GM18526 (cell line): ENCODE measurements at regions not wholly inside any gene's neighbourhood (a gene's known extent, or its start where the extent isn't known, plus 50 kb on each side); places are given as distances from the start of the nearest gene placed in this dataset.

ENCODE experiments used
- POLR2A ChIP-seq: IDR thresholded peaks from 3 replicates; pipeline ENCODE4 v1.6.1; 2011; ENCODE audit not compliant: insufficient read length; ENCODE audit errors: extremely low read depth

GRCh38 chr2:20560011-20560410 is 90.9 kb downstream of the HS1BP3 start:
- TF ChIP-seq POLR2A, result no peak

DNA sequence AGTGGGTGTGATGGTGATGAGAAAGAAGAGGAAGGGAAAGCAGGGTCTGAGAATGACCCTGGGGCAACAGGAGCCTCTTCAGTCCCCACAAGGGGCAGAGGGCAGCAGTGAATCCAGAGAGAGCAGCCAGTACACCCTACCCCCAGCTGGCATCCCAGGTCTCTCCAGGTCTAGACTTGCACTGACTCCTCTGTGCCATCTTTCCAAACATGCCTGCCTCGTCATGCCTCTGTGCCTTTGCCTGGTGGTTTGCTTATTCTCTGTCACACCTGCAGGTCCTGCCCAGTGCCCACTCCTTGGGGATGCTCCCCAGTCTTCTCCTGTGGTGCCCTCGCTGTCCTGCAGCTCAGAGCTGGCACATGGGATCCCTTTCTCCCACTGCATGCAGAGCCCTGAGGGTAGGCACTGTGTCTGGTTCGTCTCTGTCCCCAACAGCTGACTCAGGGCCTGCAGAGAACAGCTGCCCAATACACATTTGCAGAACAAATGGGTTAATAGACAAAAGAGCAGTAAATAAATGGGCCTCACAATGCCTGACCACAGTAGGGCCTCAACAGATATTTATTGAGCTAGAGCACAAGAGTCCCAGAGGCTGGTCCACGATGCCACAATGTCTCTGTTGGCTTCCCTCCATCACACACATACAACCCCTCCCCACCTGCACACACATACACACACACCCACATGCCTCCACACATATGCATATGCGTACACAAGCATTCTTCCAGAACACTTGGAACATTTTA is 89.8 kb downstream of the HS1BP3 start:
- TF ChIP-seq POLR2A, result no peak

DNA sequence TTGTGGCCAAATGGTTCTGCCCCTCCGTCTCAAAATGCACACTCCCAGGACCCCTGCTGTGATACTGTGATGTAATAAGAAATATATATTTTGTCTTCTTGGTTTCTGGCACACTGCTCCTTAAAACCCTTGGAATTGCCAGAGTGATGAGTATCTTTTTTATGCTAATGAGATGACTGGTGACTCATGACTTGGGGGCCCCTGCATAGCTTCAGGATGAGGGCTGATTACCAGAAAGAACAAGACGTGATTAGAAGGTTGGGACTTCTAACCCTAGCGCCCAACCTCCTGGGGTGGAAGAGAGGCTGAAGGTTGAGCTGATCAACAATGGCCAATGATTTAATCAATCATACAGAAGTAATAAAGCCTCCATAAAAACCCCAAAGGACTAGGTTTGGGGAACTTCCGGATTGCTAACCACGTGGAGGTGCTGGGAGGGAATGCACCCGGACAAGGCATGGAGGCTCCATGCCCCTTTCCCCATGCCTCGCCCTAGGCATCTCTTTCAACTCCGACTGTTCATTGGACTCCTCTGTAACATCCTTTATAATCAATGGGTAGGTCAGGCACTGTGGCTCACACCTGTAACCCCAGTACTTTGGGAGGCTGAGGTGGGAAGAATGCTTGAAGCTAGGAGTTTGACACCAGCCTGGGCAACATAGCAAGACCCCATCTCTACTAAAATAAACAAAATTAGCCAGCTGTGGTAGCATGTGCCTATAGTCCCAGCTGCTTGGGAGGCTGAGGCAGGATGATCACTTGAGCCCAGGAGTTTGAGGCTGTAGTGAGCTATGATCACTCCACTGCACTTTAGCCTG is 89.1 kb downstream of the HS1BP3 start:
- no peak for TF ChIP-seq POLR2A

DNA sequence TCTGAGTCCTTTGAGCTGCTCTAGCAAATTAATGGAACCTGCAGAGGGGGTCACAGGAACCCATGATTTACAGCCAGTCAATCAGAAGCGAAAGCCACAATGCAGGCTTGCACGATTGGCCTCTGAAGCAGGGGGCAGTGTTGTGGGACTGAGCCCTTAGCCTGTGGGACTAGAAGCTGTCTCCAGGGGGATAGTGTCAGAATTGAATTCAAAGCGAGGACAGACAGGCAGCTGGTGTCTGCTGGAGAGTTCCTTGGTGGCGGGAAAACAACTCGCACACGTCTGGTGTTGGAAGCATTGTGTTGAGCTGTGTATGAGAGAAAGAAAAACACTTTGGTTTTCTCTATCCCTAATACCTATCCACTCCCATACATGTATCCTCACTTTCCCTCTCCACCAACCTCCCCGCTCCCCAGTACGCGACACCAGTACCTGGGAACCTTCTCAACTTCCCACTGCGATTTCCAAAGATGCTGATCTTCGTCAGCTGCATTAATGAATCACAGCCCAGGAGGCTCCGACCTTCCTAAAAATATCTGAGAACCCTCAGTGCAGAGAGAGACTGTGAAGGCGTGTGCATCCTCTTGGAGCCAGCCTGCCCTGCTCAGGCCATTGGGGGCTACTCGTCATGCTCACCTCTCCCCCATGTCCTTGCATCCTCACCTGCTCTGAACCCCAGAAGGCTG is 88.2 kb downstream of the HS1BP3 start:
- TF ChIP-seq POLR2A, result no peak

DNA sequence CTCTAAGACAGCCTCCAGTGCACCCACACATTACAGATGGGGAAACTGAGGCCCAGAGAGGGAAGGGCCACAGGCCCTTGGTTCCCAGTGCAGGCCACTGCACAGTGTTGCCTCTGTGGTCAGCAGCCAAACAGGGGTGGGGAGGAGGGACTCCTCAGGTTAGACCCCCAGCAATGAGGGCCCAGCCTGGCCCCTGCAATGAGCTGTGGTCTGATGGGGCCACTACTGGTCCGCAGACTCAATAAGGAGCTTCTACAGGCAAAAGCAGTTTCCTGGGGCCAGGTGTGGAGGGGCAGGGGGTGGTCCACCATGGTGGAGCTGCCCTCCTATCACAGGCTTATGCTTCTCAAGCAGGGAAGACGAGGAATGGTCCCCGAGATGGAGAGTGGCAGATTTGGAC is 87.6 kb downstream of the HS1BP3 start:
- no peak for TF ChIP-seq POLR2A

DNA sequence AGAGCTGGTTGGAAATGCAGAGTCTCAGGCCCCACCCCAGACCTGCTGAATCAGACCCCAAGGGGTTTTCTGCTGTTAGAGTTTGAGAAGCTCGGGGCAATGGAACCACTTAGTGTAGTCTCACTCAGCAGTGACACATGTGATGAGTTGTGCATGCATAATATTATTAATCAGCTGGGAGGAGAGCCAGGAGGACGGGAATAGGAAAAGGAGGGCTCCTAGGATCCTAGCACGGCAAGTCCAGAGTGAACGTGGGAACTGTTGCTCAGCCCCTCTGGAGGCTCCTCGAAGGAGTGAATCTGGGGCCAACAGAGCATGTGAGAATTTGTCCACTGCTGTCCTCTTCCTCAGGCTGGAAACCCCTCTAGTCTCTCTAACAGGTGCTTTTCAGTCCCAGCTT is 87.1 kb downstream of the HS1BP3 start:
- no peak for TF ChIP-seq POLR2A

GRCh38 chr2:20565101-20565622 is 85.7 kb downstream of the HS1BP3 start:
- no peak for TF ChIP-seq POLR2A

- TF ChIP-seq POLR2A, result no peak
These were observed 85.2 kb downstream of the HS1BP3 start for GRCh38 chr2:20565623-20566236.

DNA sequence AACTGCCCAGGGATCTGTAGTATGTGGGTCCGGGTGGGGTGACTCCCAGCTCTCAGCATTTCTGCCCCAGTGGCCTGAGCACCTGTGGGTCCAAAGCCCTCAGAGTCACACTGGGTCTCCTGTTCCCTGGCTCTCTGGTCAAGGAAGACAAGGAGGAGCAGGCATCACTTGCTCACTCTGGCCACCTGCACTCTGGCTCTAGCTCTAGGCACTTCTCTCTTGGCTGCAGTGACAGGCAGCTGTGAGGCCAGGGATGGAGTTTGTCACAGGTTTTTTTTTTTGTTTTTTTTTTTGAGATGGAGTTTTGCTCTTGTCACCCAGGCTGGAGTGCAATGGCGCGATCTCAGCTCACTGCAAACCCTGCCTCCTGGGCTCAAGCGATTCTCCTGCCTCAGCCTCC is 84.6 kb downstream of the HS1BP3 start:
- no peak for TF ChIP-seq POLR2A

DNA sequence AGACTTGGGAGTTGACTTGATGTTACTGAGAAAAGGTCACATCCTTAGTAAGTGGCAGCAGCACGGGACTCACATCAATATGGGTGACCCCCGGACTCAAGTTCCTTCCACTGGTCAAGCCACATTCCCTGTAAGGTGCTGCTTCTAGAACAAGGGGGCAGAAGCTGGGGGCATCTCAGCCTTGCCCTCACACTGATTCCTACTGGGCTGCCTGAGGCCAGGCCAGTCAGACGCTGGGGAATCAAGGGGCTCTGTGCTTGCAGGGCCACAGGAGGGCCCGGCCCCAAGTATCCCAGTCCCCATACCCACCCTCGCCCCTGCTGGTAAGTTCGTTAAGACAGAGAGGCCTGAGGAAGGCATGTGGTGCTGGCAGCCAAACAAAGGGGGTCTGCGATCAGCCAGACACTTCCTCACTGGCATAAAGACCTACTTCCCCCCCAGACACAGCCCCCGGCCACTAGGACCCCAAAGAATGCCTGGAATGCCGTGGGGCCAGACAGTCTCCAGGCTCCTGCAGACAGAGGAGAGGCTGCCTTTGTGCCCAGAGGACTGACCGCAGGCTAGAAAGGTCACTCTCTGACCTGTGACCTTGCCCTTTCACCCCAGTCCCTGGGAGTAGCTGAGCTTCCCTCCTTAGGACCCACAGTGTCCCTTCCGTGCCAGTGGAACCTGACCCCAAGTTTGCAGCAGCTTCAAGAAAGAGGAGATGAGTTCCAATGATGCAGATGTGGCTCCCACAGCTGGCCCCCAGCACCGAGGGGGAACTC is 83.6 kb downstream of the HS1BP3 start:
- no peak for TF ChIP-seq POLR2A
